ENCODE measurements at regions not wholly inside any gene's neighbourhood (a gene's known extent, or its start where the extent isn't known, plus 50 kb on each side); places are given as distances from the start of the nearest gene placed in this dataset.

- no peaks in the 10 kb centered on the region for H3K27me3 ChIP-seq (ENCODE audit: insufficient read depth, low read length, poor library complexity)
- no CpG with 5 or more reads among the region's 1 CpG for WGBS (ENCODE audit: extremely low coverage, insufficient coverage, low lambda C conversion rate)
Measured at GRCh38 chr5:79898611-79899010, 92.5 kb downstream of the MTX3 start.

GRCh38 chr5:79893976-79894375 is 97.1 kb downstream of the MTX3 start:
- Histone ChIP-seq H3K27me3 (ENCODE audit: insufficient read depth, low read length, poor library complexity) (no peaks in the 10 kb centered on the region), H3K4me1 (ENCODE audit: control insufficient read depth, low read depth, low read length) (no peaks in the 10 kb centered on the region), H3K56ac (ENCODE audit: low read length) (no peak overlapping the region), H3K4ac (ENCODE audit: low read depth, low read length) (no peak overlapping the region), H3K79me2 (ENCODE audit: control insufficient read depth, insufficient read depth, low read length) (no peaks in the 10 kb centered on the region), H3K18ac (ENCODE audit: low read length) (no peak overlapping the region), H3K4me2 (ENCODE audit: low read length) (no peak overlapping the region), H2BK15ac (replicated peaks; ENCODE audit: low read depth) (no peak overlapping the region), H2AK5ac (ENCODE audit: low read length) (no peak overlapping the region), H2BK5ac (ENCODE audit: low read length) (no peak overlapping the region), H4K5ac (ENCODE audit: low read length) (no peak overlapping the region), H3K9ac (ENCODE audit: low read length) (no peak overlapping the region), H2BK120ac (ENCODE audit: low read depth, low read length) (no peak overlapping the region), H3K4me3 (ENCODE audit: low read length) (no peak overlapping the region), H3K27ac (ENCODE audit: low read depth, low read length) (no peak overlapping the region), H4K8ac (ENCODE audit: low read depth, low read length) (no peak overlapping the region), H3K36me3 (ENCODE audit: control insufficient read depth, insufficient read depth, low read length) (no peaks in the 10 kb centered on the region), H3K79me1 (ENCODE audit: low read length) (no peaks in the 10 kb centered on the region), H3K23ac (ENCODE audit: low read length) (no peak overlapping the region)
- WGBS (ENCODE audit: extremely low coverage, insufficient coverage, low lambda C conversion rate) = no CpG with 5 or more reads among the region's 3 CpGs
- DNase-seq = no peak

More at GRCh38 chr5:79898611-79899010, 92.5 kb downstream of the MTX3 start:
- Histone ChIP-seq H3K4me2 (ENCODE audit: low read length) (no peak overlapping the region), H4K8ac (ENCODE audit: low read depth, low read length) (no peak overlapping the region), H3K79me1 (ENCODE audit: low read length) (no peaks in the 10 kb centered on the region), H2BK5ac (ENCODE audit: low read length) (no peak overlapping the region), H3K18ac (ENCODE audit: low read length) (no peak overlapping the region), H3K4ac (ENCODE audit: low read depth, low read length) (no peak overlapping the region), H2AK5ac (ENCODE audit: low read length) (no peak overlapping the region), H3K79me2 (ENCODE audit: control insufficient read depth, insufficient read depth, low read length) (no peaks in the 10 kb centered on the region), H4K5ac (ENCODE audit: low read length) (no peak overlapping the region), H3K4me3 (ENCODE audit: low read length) (no peak overlapping the region), H3K9ac (ENCODE audit: low read length) (no peak overlapping the region), H2BK15ac (replicated peaks; ENCODE audit: low read depth) (no peak overlapping the region), H3K23ac (ENCODE audit: low read length) (no peak overlapping the region), H2BK120ac (ENCODE audit: low read depth, low read length) (no peak overlapping the region), H3K56ac (ENCODE audit: low read length) (no peak overlapping the region), H3K27ac (ENCODE audit: low read depth, low read length) (no peak overlapping the region), H3K36me3 (ENCODE audit: control insufficient read depth, insufficient read depth, low read length) (no peaks in the 10 kb centered on the region), H3K4me1 (ENCODE audit: control insufficient read depth, low read depth, low read length) (no peaks in the 10 kb centered on the region)
- DNase-seq = no peak

GRCh38 chr5:79893485-79893884 is 97.6 kb downstream of the MTX3 start:
- no CpG with 5 or more reads among the region's 1 CpG for WGBS (ENCODE audit: extremely low coverage, insufficient coverage, low lambda C conversion rate)
- H3K4me3 ChIP-seq (ENCODE audit: low read length) = no peak overlapping the region
- H3K36me3 ChIP-seq (ENCODE audit: control insufficient read depth, insufficient read depth, low read length) = no peaks in the 10 kb centered on the region
- H3K23ac ChIP-seq (ENCODE audit: low read length) = no peak overlapping the region
- H3K4ac ChIP-seq (ENCODE audit: low read depth, low read length) = no peak overlapping the region
- no peak overlapping the region for H2BK5ac ChIP-seq (ENCODE audit: low read length)
- H3K9ac ChIP-seq (ENCODE audit: low read length) = no peak overlapping the region
- H4K8ac ChIP-seq (ENCODE audit: low read depth, low read length) = no peak overlapping the region
- H3K56ac ChIP-seq (ENCODE audit: low read length) = no peak overlapping the region
- no peak overlapping the region for H4K5ac ChIP-seq (ENCODE audit: low read length)
- H3K79me2 ChIP-seq (ENCODE audit: control insufficient read depth, insufficient read depth, low read length) = no peaks in the 10 kb centered on the region
- H3K4me2 ChIP-seq (ENCODE audit: low read length) = no peak overlapping the region
- H2BK120ac ChIP-seq (ENCODE audit: low read depth, low read length) = no peak overlapping the region
- H2AK5ac ChIP-seq (ENCODE audit: low read length) = no peak overlapping the region
- H3K18ac ChIP-seq (ENCODE audit: low read length) = no peak overlapping the region
- H3K27ac ChIP-seq (ENCODE audit: low read depth, low read length) = no peak overlapping the region
- no peaks in the 10 kb centered on the region for H3K79me1 ChIP-seq (ENCODE audit: low read length)
- no peaks in the 10 kb centered on the region for H3K4me1 ChIP-seq (ENCODE audit: control insufficient read depth, low read depth, low read length)
- H2BK15ac ChIP-seq (replicated peaks; ENCODE audit: low read depth) = no peak overlapping the region
- DNase-seq = no peak
- no peaks in the 10 kb centered on the region for H3K27me3 ChIP-seq (ENCODE audit: insufficient read depth, low read length, poor library complexity)

- no peak overlapping the region for H3K56ac ChIP-seq (ENCODE audit: low read length)
- no peaks in the 10 kb centered on the region for H3K27me3 ChIP-seq (ENCODE audit: insufficient read depth, low read length, poor library complexity)
- WGBS (ENCODE audit: extremely low coverage, insufficient coverage, low lambda C conversion rate) = no CpG with 5 or more reads among the region's 5 CpGs
- no peak overlapping the region for H3K4ac ChIP-seq (ENCODE audit: low read depth, low read length)
- H2BK5ac ChIP-seq (ENCODE audit: low read length) = no peak overlapping the region
- no peak overlapping the region for H3K27ac ChIP-seq (ENCODE audit: low read depth, low read length)
- H3K9ac ChIP-seq (ENCODE audit: low read length) = no peak overlapping the region
- no peak overlapping the region for H3K23ac ChIP-seq (ENCODE audit: low read length)
- no peaks in the 10 kb centered on the region for H3K79me1 ChIP-seq (ENCODE audit: low read length)
- no peak overlapping the region for H3K4me2 ChIP-seq (ENCODE audit: low read length)
- H3K18ac ChIP-seq (ENCODE audit: low read length) = no peak overlapping the region
- no peak overlapping the region for H2AK5ac ChIP-seq (ENCODE audit: low read length)
- no peaks in the 10 kb centered on the region for H3K79me2 ChIP-seq (ENCODE audit: control insufficient read depth, insufficient read depth, low read length)
- no peak overlapping the region for H4K8ac ChIP-seq (ENCODE audit: low read depth, low read length)
- no peaks in the 10 kb centered on the region for H3K36me3 ChIP-seq (ENCODE audit: control insufficient read depth, insufficient read depth, low read length)
- no peak overlapping the region for H2BK15ac ChIP-seq (replicated peaks; ENCODE audit: low read depth)
- H4K5ac ChIP-seq (ENCODE audit: low read length) = no peak overlapping the region
- no peak overlapping the region for H3K4me3 ChIP-seq (ENCODE audit: low read length)
- no peaks in the 10 kb centered on the region for H3K4me1 ChIP-seq (ENCODE audit: control insufficient read depth, low read depth, low read length)
- H2BK120ac ChIP-seq (ENCODE audit: low read depth, low read length) = no peak overlapping the region
- no peak for DNase-seq
Measured at GRCh38 chr5:79890930-79891249, 100.2 kb downstream of the MTX3 start.

- whole genome bisulfite sequencing (ENCODE audit: extremely low coverage, insufficient coverage, low lambda C conversion rate) = no CpG with 5 or more reads among the region's 4 CpGs
- H3K56ac ChIP-seq (ENCODE audit: low read length) = no peak overlapping the region
- no peak overlapping the region for H3K18ac ChIP-seq (ENCODE audit: low read length)
- no peak overlapping the region for H3K23ac ChIP-seq (ENCODE audit: low read length)
- no peaks in the 10 kb centered on the region for H3K79me1 ChIP-seq (ENCODE audit: low read length)
- H2BK120ac ChIP-seq (ENCODE audit: low read depth, low read length) = no peak overlapping the region
- no peak overlapping the region for H4K5ac ChIP-seq (ENCODE audit: low read length)
- no peak for DNase-seq
- no peak overlapping the region for H3K4me3 ChIP-seq (ENCODE audit: low read length)
- no peak overlapping the region for H3K4ac ChIP-seq (ENCODE audit: low read depth, low read length)
- H2AK5ac ChIP-seq (ENCODE audit: low read length) = no peak overlapping the region
- H3K4me1 ChIP-seq (ENCODE audit: control insufficient read depth, low read depth, low read length) = no peaks in the 10 kb centered on the region
- no peaks in the 10 kb centered on the region for H3K36me3 ChIP-seq (ENCODE audit: control insufficient read depth, insufficient read depth, low read length)
- H2BK5ac ChIP-seq (ENCODE audit: low read length) = no peak overlapping the region
- H3K27ac ChIP-seq (ENCODE audit: low read depth, low read length) = no peak overlapping the region
- no peak overlapping the region for H4K8ac ChIP-seq (ENCODE audit: low read depth, low read length)
- no peak overlapping the region for H3K4me2 ChIP-seq (ENCODE audit: low read length)
- H2BK15ac ChIP-seq (replicated peaks; ENCODE audit: low read depth) = no peak overlapping the region
- no peaks in the 10 kb centered on the region for H3K27me3 ChIP-seq (ENCODE audit: insufficient read depth, low read length, poor library complexity)
- no peaks in the 10 kb centered on the region for H3K79me2 ChIP-seq (ENCODE audit: control insufficient read depth, insufficient read depth, low read length)
- no peak overlapping the region for H3K9ac ChIP-seq (ENCODE audit: low read length)
Measured at GRCh38 chr5:79890119-79890929, 100.7 kb downstream of the MTX3 start.

- Histone ChIP-seq H3K4me2 (ENCODE audit: low read length) (no peak overlapping the region), H3K18ac (ENCODE audit: low read length) (no peak overlapping the region), H3K23ac (ENCODE audit: low read length) (no peak overlapping the region), H3K4me1 (ENCODE audit: control insufficient read depth, low read depth, low read length) (no peaks in the 10 kb centered on the region), H2AK5ac (ENCODE audit: low read length) (no peak overlapping the region), H3K79me2 (ENCODE audit: control insufficient read depth, insufficient read depth, low read length) (no peaks in the 10 kb centered on the region), H3K9ac (ENCODE audit: low read length) (no peak overlapping the region), H3K27ac (ENCODE audit: low read depth, low read length) (no peak overlapping the region), H3K4me3 (ENCODE audit: low read length) (no peak overlapping the region), H2BK5ac (ENCODE audit: low read length) (no peak overlapping the region), H3K36me3 (ENCODE audit: control insufficient read depth, insufficient read depth, low read length) (no peaks in the 10 kb centered on the region), H4K8ac (ENCODE audit: low read depth, low read length) (no peak overlapping the region), H2BK120ac (ENCODE audit: low read depth, low read length) (no peak overlapping the region), H3K27me3 (ENCODE audit: insufficient read depth, low read length, poor library complexity) (no peaks in the 10 kb centered on the region), H3K56ac (ENCODE audit: low read length) (no peak overlapping the region), H3K79me1 (ENCODE audit: low read length) (no peaks in the 10 kb centered on the region), H4K5ac (ENCODE audit: low read length) (no peak overlapping the region), H2BK15ac (replicated peaks; ENCODE audit: low read depth) (no peak overlapping the region), H3K4ac (ENCODE audit: low read depth, low read length) (no peak overlapping the region)
- WGBS (ENCODE audit: extremely low coverage, insufficient coverage, low lambda C conversion rate) = no CpG with 5 or more reads among the region's 2 CpGs
- no peak for DNase-seq
Measured at GRCh38 chr5:79888643-79889042, 102.4 kb downstream of the MTX3 start.
